GM23338 (cell line): ENCODE measurements at regions not wholly inside any gene's neighbourhood (a gene's known extent, or its start where the extent isn't known, plus 50 kb on each side); places are given as distances from the start of the nearest gene placed in this dataset.

Source experiments
- JUNB ChIP-seq: IDR thresholded peaks from one replicate; pipeline ENCODE4 v1.6.1; 2016; ENCODE audit warnings: antibody characterized with exemption; ENCODE audit not compliant: unreplicated experiment
- POLR2AphosphoS5 ChIP-seq: IDR thresholded peaks from 2 replicates; pipeline ENCODE4 v1.6.1; 2016; ENCODE audit warnings: antibody characterized with exemption, low read depth
- TF ChIP-seq, protein P1 (sequence below), 2 experiments: fragments of 200-600 bp in 1 of 2; sonication (generic) in 1 of 2; conservative IDR thresholded peaks; 2 replicates each; pipeline versions ENCODE4 v1.5.1 to v1.6.1; 2016 to 2017; ENCODE audit warnings: antibody characterized with exemption in 2 of 2, low read depth in 2 of 2, mild to moderate bottlenecking in 2 of 2, moderate library complexity in 1 of 2
- TF ChIP-seq, protein P2 (sequence below): IDR thresholded peaks from one replicate; pipeline ENCODE4 v1.6.1; 2018; ENCODE audit warnings: antibody characterized with exemption; ENCODE audit not compliant: unreplicated experiment

DNA sequence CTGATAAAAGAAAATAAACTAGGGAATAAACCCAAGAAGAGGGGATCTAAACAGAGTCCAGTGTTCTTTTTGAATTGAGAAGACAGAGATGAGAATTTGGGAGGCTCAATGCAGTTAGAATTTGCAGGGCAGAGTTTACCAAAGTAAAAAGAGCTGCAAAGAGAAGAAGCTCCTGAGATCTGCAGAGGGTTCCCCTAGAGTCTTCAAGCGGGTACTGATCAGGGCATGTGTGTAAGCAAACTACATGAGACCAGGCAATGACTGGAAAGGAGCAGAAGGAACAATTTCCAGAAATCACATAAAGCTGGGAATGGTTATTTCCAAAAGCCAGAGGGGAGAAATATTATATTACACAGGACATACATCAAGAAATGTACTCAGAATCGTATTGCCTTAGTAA is 58.1 kb upstream of the TES start:
- TF ChIP-seq, protein P1, sequence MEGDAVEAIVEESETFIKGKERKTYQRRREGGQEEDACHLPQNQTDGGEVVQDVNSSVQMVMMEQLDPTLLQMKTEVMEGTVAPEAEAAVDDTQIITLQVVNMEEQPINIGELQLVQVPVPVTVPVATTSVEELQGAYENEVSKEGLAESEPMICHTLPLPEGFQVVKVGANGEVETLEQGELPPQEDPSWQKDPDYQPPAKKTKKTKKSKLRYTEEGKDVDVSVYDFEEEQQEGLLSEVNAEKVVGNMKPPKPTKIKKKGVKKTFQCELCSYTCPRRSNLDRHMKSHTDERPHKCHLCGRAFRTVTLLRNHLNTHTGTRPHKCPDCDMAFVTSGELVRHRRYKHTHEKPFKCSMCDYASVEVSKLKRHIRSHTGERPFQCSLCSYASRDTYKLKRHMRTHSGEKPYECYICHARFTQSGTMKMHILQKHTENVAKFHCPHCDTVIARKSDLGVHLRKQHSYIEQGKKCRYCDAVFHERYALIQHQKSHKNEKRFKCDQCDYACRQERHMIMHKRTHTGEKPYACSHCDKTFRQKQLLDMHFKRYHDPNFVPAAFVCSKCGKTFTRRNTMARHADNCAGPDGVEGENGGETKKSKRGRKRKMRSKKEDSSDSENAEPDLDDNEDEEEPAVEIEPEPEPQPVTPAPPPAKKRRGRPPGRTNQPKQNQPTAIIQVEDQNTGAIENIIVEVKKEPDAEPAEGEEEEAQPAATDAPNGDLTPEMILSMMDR (conservative IDR thresholded peaks at IDR 0.05; ENCODE audit: low read depth in 2 of 2) = no peak
- TF ChIP-seq, protein P2, sequence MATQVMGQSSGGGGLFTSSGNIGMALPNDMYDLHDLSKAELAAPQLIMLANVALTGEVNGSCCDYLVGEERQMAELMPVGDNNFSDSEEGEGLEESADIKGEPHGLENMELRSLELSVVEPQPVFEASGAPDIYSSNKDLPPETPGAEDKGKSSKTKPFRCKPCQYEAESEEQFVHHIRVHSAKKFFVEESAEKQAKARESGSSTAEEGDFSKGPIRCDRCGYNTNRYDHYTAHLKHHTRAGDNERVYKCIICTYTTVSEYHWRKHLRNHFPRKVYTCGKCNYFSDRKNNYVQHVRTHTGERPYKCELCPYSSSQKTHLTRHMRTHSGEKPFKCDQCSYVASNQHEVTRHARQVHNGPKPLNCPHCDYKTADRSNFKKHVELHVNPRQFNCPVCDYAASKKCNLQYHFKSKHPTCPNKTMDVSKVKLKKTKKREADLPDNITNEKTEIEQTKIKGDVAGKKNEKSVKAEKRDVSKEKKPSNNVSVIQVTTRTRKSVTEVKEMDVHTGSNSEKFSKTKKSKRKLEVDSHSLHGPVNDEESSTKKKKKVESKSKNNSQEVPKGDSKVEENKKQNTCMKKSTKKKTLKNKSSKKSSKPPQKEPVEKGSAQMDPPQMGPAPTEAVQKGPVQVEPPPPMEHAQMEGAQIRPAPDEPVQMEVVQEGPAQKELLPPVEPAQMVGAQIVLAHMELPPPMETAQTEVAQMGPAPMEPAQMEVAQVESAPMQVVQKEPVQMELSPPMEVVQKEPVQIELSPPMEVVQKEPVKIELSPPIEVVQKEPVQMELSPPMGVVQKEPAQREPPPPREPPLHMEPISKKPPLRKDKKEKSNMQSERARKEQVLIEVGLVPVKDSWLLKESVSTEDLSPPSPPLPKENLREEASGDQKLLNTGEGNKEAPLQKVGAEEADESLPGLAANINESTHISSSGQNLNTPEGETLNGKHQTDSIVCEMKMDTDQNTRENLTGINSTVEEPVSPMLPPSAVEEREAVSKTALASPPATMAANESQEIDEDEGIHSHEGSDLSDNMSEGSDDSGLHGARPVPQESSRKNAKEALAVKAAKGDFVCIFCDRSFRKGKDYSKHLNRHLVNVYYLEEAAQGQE = no peak
- TF ChIP-seq JUNB = no peak
- no peak for TF ChIP-seq POLR2AphosphoS5
